IMR-90 (cell line): ENCODE measurements at regions not wholly inside any gene's neighbourhood (a gene's known extent, or its start where the extent isn't known, plus 50 kb on each side); places are given as distances from the start of the nearest gene placed in this dataset.

Source experiments
- ATAC-seq: fragments of 200-7000 bp; cut with Tn5 transposase; 2 replicates; pipeline ENCODE4 v1.9.1; 2020; ENCODE audit warnings: low read depth, mild to moderate bottlenecking, moderate library complexity
- BruUV-seq: library from RNA; stranded (reverse); fragments of 400-500 nt; replicated peaks from 2 replicates; lab custom pipeline; 2021; lab: Mats Ljungman, UMichigan
- CTCF ChIA-PET: fragments of 300-600 bp; formaldehyde crosslinking; extraction: SDS; loops from one replicate; lab custom pipeline; 2021; ENCODE audit warnings: antibody characterized with exemption; lab: Yijun Ruan, JAX
- POLR2A ChIA-PET: fragments of 300-600 bp; sonication (Branson Sonifier 250); formaldehyde crosslinking; loops from one replicate; lab custom pipeline; 2022; ENCODE audit warnings: antibody characterized with exemption; ENCODE audit not compliant: unreplicated experiment; lab: Charles Lee
- DNase-seq: peaks from one replicate; pipeline ENCODE4 v3.0.0; 2013
- H2AFZ ChIP-seq: replicated peaks from 2 replicates; pipeline ENCODE3; 2013; ENCODE audit warnings: low read length, mild to moderate bottlenecking; ENCODE audit not compliant: poor library complexity
- H2AK5ac ChIP-seq: 2 replicates; pipeline ENCODE4 v1.6.1; 2013; ENCODE audit warnings: low read depth, low read length, inconsistent platforms
- H2AK9ac ChIP-seq: replicated peaks from 2 replicates; pipeline ENCODE3; 2013; ENCODE audit warnings: mild to moderate bottlenecking, low read depth, low read length, moderate library complexity; ENCODE audit not compliant: poor library complexity
- H2BK120ac ChIP-seq: 2 replicates; pipeline ENCODE4 v1.6.1; 2013; ENCODE audit warnings: low read depth, low read length, inconsistent platforms
- H2BK15ac ChIP-seq: 3 replicates; pipeline ENCODE4 v1.6.1; 2013; ENCODE audit warnings: low read depth, low read length, inconsistent platforms
- H2BK20ac ChIP-seq: 2 replicates; pipeline ENCODE4 v1.6.1; 2013; ENCODE audit warnings: low read depth, mild to moderate bottlenecking, inconsistent platforms, low read length, moderate library complexity
- H2BK5ac ChIP-seq: 2 replicates; pipeline ENCODE4 v1.6.1; 2013; ENCODE audit warnings: mild to moderate bottlenecking, low read depth, low read length, inconsistent platforms; ENCODE audit not compliant: poor library complexity, severe bottlenecking
- H3K14ac ChIP-seq: replicated peaks from 2 replicates; pipeline ENCODE4 v1.6.1; 2013; ENCODE audit warnings: low read depth, low read length, inconsistent platforms
- H3K18ac ChIP-seq: 2 replicates; pipeline ENCODE4 v1.6.1; 2013; ENCODE audit warnings: low read depth, low read length, control low read depth
- H3K23ac ChIP-seq: 2 replicates; pipeline ENCODE4 v1.6.1; 2013; ENCODE audit warnings: low read depth, low read length, inconsistent platforms
- H3K27ac ChIP-seq: 2 replicates; pipeline ENCODE4 v1.5.1; 2013; ENCODE audit warnings: mild to moderate bottlenecking, control low read depth, low read length; ENCODE audit not compliant: insufficient read depth
- H3K27me3 ChIP-seq: 2 replicates; pipeline ENCODE4 v1.6.1; 2013; ENCODE audit warnings: low read length; ENCODE audit not compliant: control insufficient read depth, insufficient read depth
- H3K36me3 ChIP-seq: 2 replicates; pipeline ENCODE4 v1.6.1; 2013; ENCODE audit warnings: low read length, mixed read lengths; ENCODE audit not compliant: control insufficient read depth, insufficient read depth
- H3K4ac ChIP-seq: 2 replicates; pipeline ENCODE4 v1.6.1; 2013; ENCODE audit warnings: low read depth, low read length, inconsistent platforms
- H3K4me1 ChIP-seq: 2 replicates; pipeline ENCODE4 v1.6.1; 2013; ENCODE audit warnings: low read length, mixed read lengths; ENCODE audit not compliant: control insufficient read depth, insufficient read depth
- H3K4me2 ChIP-seq: 2 replicates; pipeline ENCODE4 v1.6.1; 2013; ENCODE audit warnings: low read depth, mild to moderate bottlenecking, control low read depth, low read length, moderate library complexity
- H3K4me3 ChIP-seq: 2 replicates; pipeline ENCODE4 v1.5.1; 2013; ENCODE audit warnings: low read depth, mild to moderate bottlenecking, control low read depth, low read length, moderate library complexity; ENCODE audit not compliant: insufficient read depth
- H3K56ac ChIP-seq: 2 replicates; pipeline ENCODE4 v1.6.1; 2013; ENCODE audit warnings: low read length, inconsistent platforms; ENCODE audit not compliant: insufficient read depth; ENCODE audit errors: extremely low read depth
- H3K79me1 ChIP-seq, 2 experiments: 2 replicates each; pipeline ENCODE4 v1.6.1; 2013; ENCODE audit warnings: low read length in 2 of 2, inconsistent platforms in 1 of 2, low read depth in 1 of 2
- H3K9ac ChIP-seq: 2 replicates; pipeline ENCODE4 v1.6.1; 2013; ENCODE audit warnings: low read depth, low read length, control low read depth
- H3K9me1 ChIP-seq: 2 replicates; pipeline ENCODE4 v1.6.1; 2013; ENCODE audit warnings: low read length, inconsistent platforms; ENCODE audit not compliant: insufficient read depth
- H3K9me3 ChIP-seq: 2 replicates; pipeline ENCODE4 v1.6.1; 2013; ENCODE audit warnings: low read length; ENCODE audit not compliant: control insufficient read depth, insufficient read depth
- H4K20me1 ChIP-seq: 2 replicates; pipeline ENCODE4 v1.6.1; 2013; ENCODE audit warnings: low read length, inconsistent platforms; ENCODE audit not compliant: insufficient read depth
- H4K5ac ChIP-seq: 2 replicates; pipeline ENCODE4 v1.6.1; 2013; ENCODE audit warnings: mild to moderate bottlenecking, low read depth, low read length, control low read depth
- H4K8ac ChIP-seq, 2 experiments: 2 replicates each; pipeline ENCODE4 v1.6.1; 2013; ENCODE audit warnings: low read depth in 2 of 2, low read length in 2 of 2, control low read depth in 1 of 2, inconsistent platforms in 1 of 2
- H4K91ac ChIP-seq: 2 replicates; pipeline ENCODE4 v1.6.1; 2013; ENCODE audit warnings: low read depth, low read length, inconsistent platforms; ENCODE audit not compliant: insufficient read depth
- BHLHE40 ChIP-seq: fragments of 150-350 bp; IDR thresholded peaks from 2 replicates; pipeline ENCODE4 v1.6.1; 2016; ENCODE audit warnings: mild to moderate bottlenecking, low read depth, low read length
- CEBPB ChIP-seq: IDR thresholded peaks from 2 replicates; pipeline ENCODE4 v1.6.1; 2012; ENCODE audit warnings: low read depth, low read length, improper control_type of control experiment
- ELK1 ChIP-seq: fragments of 150-350 bp; IDR thresholded peaks from 2 replicates; pipeline ENCODE4 v1.6.1; 2016; ENCODE audit warnings: low read depth, mild to moderate bottlenecking, low read length, moderate library complexity, borderline replicate concordance
- MAFK ChIP-seq: IDR thresholded peaks from 2 replicates; pipeline ENCODE4 v1.6.1; 2012; ENCODE audit warnings: low read depth, low read length, improper control_type of control experiment
- MAZ ChIP-seq: IDR thresholded peaks from 2 replicates; pipeline ENCODE4 v1.6.1; 2012; ENCODE audit warnings: low read depth, mild to moderate bottlenecking, low read length, improper control_type of control experiment, moderate library complexity, borderline replicate concordance
- MXI1 ChIP-seq: IDR thresholded peaks from 2 replicates; pipeline ENCODE4 v1.6.1; 2012; ENCODE audit warnings: low read depth, mild to moderate bottlenecking, low read length, moderate library complexity, borderline replicate concordance
- NFE2L2 ChIP-seq: fragments of 150-350 bp; IDR thresholded peaks from 2 replicates; pipeline ENCODE4 v1.6.1; 2016; ENCODE audit warnings: low read depth, mild to moderate bottlenecking, low read length
- RAD21 ChIP-seq: IDR thresholded peaks from 2 replicates; pipeline ENCODE4 v1.6.1; 2012; ENCODE audit warnings: low read length, improper control_type of control experiment
- RCOR1 ChIP-seq: IDR thresholded peaks from 2 replicates; pipeline ENCODE4 v1.6.1; 2012; ENCODE audit warnings: mild to moderate bottlenecking, low read length, improper control_type of control experiment; ENCODE audit not compliant: insufficient replicate concordance
- RFX5 ChIP-seq: IDR thresholded peaks from 2 replicates; pipeline ENCODE4 v1.8.0; 2012; ENCODE audit warnings: low read depth, mild to moderate bottlenecking, low read length, moderate library complexity
- SMC3 ChIP-seq: fragments of 150-350 bp; IDR thresholded peaks from 2 replicates; pipeline ENCODE4 v1.6.1; 2016; ENCODE audit warnings: low read depth, mild to moderate bottlenecking, antibody characterized with exemption, low read length, moderate library complexity
- USF2 ChIP-seq: fragments of 150-350 bp; IDR thresholded peaks from 2 replicates; pipeline ENCODE4 v1.6.1; 2017; ENCODE audit warnings: mild to moderate bottlenecking, antibody characterized with exemption, low read length, low read depth
- WGBS, 2 experiments: methylation state at CpG; one replicate each; pipeline versions ENCODE4 v1.1.5 to v1.1.7; 2013; ENCODE audit warnings: missing lambda C conversion rate in 2 of 2; ENCODE audit not compliant: insufficient read length in 1 of 2; ENCODE audit errors: extremely low coverage in 2 of 2; 5-methylcytosine and 5-hydroxymethylcytosine counted together
- dilution Hi-C: fragments of 300-500 bp; cut with HindIII; formaldehyde crosslinking; loops from one replicate; pipeline ENCODE4 v1.14.3; 2018; ENCODE audit warnings: low sequenced_read_pairs; ENCODE audit not compliant: unreplicated experiment
- in situ Hi-C: fragments of 300-500 bp; cut with MboI; formaldehyde crosslinking; loops from 3 replicates; pipeline ENCODE4 v1.14.3; 2019; ENCODE audit warnings: low sequenced_read_pairs, inconsistent platforms, mixed read lengths
- intact Hi-C: fragments of 100-400 bp; cut with micrococcal nuclease; formaldehyde crosslinking; loops from 2 replicates; pipeline ENCODE4 v1.10.0; 2022

GRCh38 chr18:51580580-51580979, 383.1 kb upstream of the MEX3C start:
- TF ChIP-seq CEBPB (no peak), RCOR1 (no peak), NFE2L2 (no peak), RAD21 (no peak), MAFK (no peak), MAZ (no peak), BHLHE40 (no peak), SMC3 (no peak), MXI1 (no peak), USF2 (no peak), RFX5 (no peak), ELK1 (no peak)
- Histone ChIP-seq H3K4ac (no peak overlapping the region), H3K9me1 (no peaks in the 10 kb centered on the region), H3K56ac (no peak overlapping the region), H4K91ac (no peak overlapping the region), H3K23ac (no peak overlapping the region), H2BK120ac (no peak overlapping the region), H3K4me2 (no peak overlapping the region), H2AFZ (no peak overlapping the region), H3K4me3 (no peak overlapping the region), H3K18ac (no peak overlapping the region), H4K5ac (no peak overlapping the region), H2AK9ac (no peak overlapping the region), H2BK15ac (no peak overlapping the region), H3K27me3 (no peaks in the 10 kb centered on the region), H2BK5ac (no peak overlapping the region), H3K9ac (no peak overlapping the region), H4K20me1 (no peaks in the 10 kb centered on the region), H2AK5ac (no peak overlapping the region), H3K4me1 (no peaks in the 10 kb centered on the region), H3K9me3 (peaks cover 17% of the 10 kb centered on the region; the same call in 1 of the 2 replicates), H2BK20ac (no peak overlapping the region), H4K8ac (no peak overlapping the region), H3K14ac (no peak overlapping the region), H3K79me1 (no peaks in the 10 kb centered on the region), H3K36me3 (no peaks in the 10 kb centered on the region), H3K27ac (no peak overlapping the region)
- BruUV-seq = no TSS peak
- CTCF ChIA-PET = no interaction called here
- in situ Hi-C loops = no loop called here
- POLR2A ChIA-PET = no interaction called here
- intact Hi-C loops = no loop called here
- dilution Hi-C loops = no loop called here
- no peak for DNase-seq
- WGBS, 2 experiments = 33% methylated on average over 1 of the region's 4 CpGs; no CpG with 5 or more reads in 1 of the 2 experiments
- ATAC-seq = no peak
